ENCODE measurements at regions not wholly inside any gene's neighbourhood (a gene's known extent, or its start where the extent isn't known, plus 50 kb on each side); places are given as distances from the start of the nearest gene placed in this dataset.

DNA sequence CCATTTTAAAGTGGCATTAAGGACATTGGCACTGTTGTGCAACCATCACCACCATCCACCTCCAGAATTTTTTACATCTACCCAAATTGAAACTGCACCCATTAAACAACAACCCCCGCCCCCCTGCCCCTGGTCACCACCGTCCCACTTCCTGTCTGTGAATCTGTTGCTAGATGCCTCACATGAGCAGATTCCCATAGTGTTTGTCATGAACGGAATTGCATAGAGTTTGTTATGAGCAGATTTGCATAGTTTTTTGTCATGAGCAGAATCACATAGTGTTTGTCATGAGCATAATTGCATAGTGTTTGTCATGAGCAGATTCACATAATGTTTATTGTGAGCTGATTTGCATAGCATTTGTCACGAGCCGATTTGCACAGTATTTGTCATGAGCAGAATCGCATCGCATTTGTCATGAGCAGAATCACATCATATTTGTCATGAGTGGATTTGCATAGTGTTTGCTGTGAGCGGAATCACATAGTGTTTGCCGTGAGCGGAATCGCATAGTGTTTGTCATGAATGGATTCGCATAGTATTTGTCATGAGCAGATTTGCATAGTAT is 54.0 kb upstream of the GTF3A start:
- DNase-seq, result peak in 1 of 4 experiments; percentile 33

DNA sequence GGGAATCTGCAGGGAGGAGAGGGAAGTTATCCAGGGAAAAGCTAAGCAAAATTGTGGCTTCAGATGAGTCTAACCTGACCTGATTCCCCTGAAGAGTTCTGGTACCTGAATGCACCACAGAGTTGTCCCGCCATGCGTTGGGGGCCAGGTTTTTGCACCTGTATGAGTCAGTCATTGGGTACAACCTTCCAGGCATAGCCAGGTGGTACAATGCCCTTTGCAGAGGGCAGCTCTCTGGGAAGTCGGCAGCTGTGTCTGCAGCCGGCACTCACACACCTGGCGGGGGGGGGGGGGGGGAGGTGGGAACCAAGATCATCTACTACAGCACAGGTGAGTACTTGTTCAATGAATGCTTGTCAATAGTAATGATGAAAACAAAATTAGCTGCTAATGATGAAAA is 52.5 kb upstream of the GTF3A start:
- DNase-seq, result no peak

DNA sequence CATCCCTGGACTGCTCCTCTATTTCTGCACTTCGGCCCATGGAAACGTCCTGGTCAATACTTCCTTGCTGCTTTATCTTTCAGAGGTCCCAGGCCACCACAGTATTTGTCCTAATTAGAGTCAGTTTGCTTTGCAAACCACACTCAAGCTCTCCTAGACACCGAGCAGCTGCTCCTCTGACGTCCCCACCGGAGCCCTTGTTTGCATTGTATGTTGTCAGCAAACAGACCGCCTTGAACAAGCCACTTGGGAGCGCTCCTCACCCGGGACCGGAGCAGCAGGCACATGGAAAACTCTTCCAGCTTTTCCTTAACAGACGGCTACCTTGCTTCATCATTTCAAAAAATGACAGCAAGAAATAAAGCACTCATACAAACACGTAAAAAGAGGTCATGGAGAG is 51.5 kb upstream of the GTF3A start:
- DNase-seq, result no peak

- DNase-seq, result no peak
Measured at GRCh38 chr13:27374126-27374613, 50.2 kb upstream of the GTF3A start.
